ENCODE measurements at regions not wholly inside any gene's neighbourhood (a gene's known extent, or its start where the extent isn't known, plus 50 kb on each side); places are given as distances from the start of the nearest gene placed in this dataset.

- Histone ChIP-seq H3K9ac (ENCODE audit: low read length) (no peak overlapping the region), H3K27me3 (ENCODE audit: low read depth, low read length) (no peaks in the 10 kb centered on the region), H2AFZ (ENCODE audit: low read depth, low read length) (no peak overlapping the region), H3K27ac (ENCODE audit: low read length) (no peak overlapping the region), H3K4me2 (ENCODE audit: low read length) (no peak overlapping the region), H3K36me3 (replicated peaks; ENCODE audit: low read depth, low read length) (no peaks in the 10 kb centered on the region), H3K4me1 (ENCODE audit: low read length) (peaks cover 5% of the 10 kb centered on the region; the same call in 1 of the 2 replicates), H3K4me3 (ENCODE audit: low read length) (no peak overlapping the region), H3K79me2 (ENCODE audit: low read length) (no peaks in the 10 kb centered on the region), H4K20me1 (ENCODE audit: insufficient read depth, low read length) (no peaks in the 10 kb centered on the region), H3K9me3 (ENCODE audit: insufficient read depth, low read length) (0 out of 2 replicates have a peak, but pooled peaks cover 3% of the 10 kb centered on the region)
- no peak for TF ChIP-seq CTCF (IDR thresholded peaks at IDR 0.05; ENCODE audit: low read depth, low read length)
- TF ChIP-seq EZH2phosphoT487 (IDR thresholded peaks at IDR 0.05; ENCODE audit: low read depth) = no peak
Observed at GRCh38 chr12:83196694-83197350, 510.1 kb downstream of the TMTC2 start.

- no peaks in the 10 kb centered on the region for H4K20me1 ChIP-seq (ENCODE audit: insufficient read depth, low read length)
- H3K9me3 ChIP-seq (ENCODE audit: insufficient read depth, low read length) = 0 out of 2 replicates have a peak, but pooled peaks cover 3% of the 10 kb centered on the region
- no peak overlapping the region for H2AFZ ChIP-seq (ENCODE audit: low read depth, low read length)
Observed at GRCh38 chr12:83190631-83191390, 504.1 kb downstream of the TMTC2 start.

GRCh38 chr12:83186419-83186818 lies 499.7 kb downstream of the TMTC2 start:
- Histone ChIP-seq H3K9ac (ENCODE audit: low read length) (no peak overlapping the region), H3K27me3 (ENCODE audit: low read depth, low read length) (no peaks in the 10 kb centered on the region), H2AFZ (ENCODE audit: low read depth, low read length) (no peak overlapping the region), H3K9me3 (ENCODE audit: insufficient read depth, low read length) (no peaks in the 10 kb centered on the region), H4K20me1 (ENCODE audit: insufficient read depth, low read length) (no peaks in the 10 kb centered on the region), H3K4me3 (ENCODE audit: low read length) (no peak overlapping the region), H3K4me1 (ENCODE audit: low read length) (no peaks in the 10 kb centered on the region), H3K36me3 (replicated peaks; ENCODE audit: low read depth, low read length) (no peaks in the 10 kb centered on the region), H3K79me2 (ENCODE audit: low read length) (no peaks in the 10 kb centered on the region), H3K27ac (ENCODE audit: low read length) (no peak overlapping the region), H3K4me2 (ENCODE audit: low read length) (no peak overlapping the region)
- TF ChIP-seq EZH2phosphoT487 (IDR thresholded peaks at IDR 0.05; ENCODE audit: low read depth) (no peak), CTCF (IDR thresholded peaks at IDR 0.05; ENCODE audit: low read depth, low read length) (no peak)

More at GRCh38 chr12:83190631-83191390, 504.1 kb downstream of the TMTC2 start:
- no peak overlapping the region for H3K9ac ChIP-seq (ENCODE audit: low read length)
- no peaks in the 10 kb centered on the region for H3K27me3 ChIP-seq (ENCODE audit: low read depth, low read length)
- no peaks in the 10 kb centered on the region for H3K79me2 ChIP-seq (ENCODE audit: low read length)
- H3K27ac ChIP-seq (ENCODE audit: low read length) = no peak overlapping the region
- H3K4me1 ChIP-seq (ENCODE audit: low read length) = no peaks in the 10 kb centered on the region
- no peak overlapping the region for H3K4me3 ChIP-seq (ENCODE audit: low read length)
- no peaks in the 10 kb centered on the region for H3K36me3 ChIP-seq (replicated peaks; ENCODE audit: low read depth, low read length)
- H3K4me2 ChIP-seq (ENCODE audit: low read length) = no peak overlapping the region
- TF ChIP-seq EZH2phosphoT487 (IDR thresholded peaks at IDR 0.05; ENCODE audit: low read depth) = no peak
- TF ChIP-seq CTCF (IDR thresholded peaks at IDR 0.05; ENCODE audit: low read depth, low read length) = no peak

GRCh38 chr12:83185241-83185640 lies 498.5 kb downstream of the TMTC2 start:
- Histone ChIP-seq H3K27me3 (ENCODE audit: low read depth, low read length) (no peaks in the 10 kb centered on the region), H3K4me3 (ENCODE audit: low read length) (no peak overlapping the region), H4K20me1 (ENCODE audit: insufficient read depth, low read length) (no peaks in the 10 kb centered on the region), H3K4me1 (ENCODE audit: low read length) (no peaks in the 10 kb centered on the region), H3K27ac (ENCODE audit: low read length) (no peak overlapping the region), H3K79me2 (ENCODE audit: low read length) (no peaks in the 10 kb centered on the region), H3K36me3 (replicated peaks; ENCODE audit: low read depth, low read length) (no peaks in the 10 kb centered on the region), H2AFZ (ENCODE audit: low read depth, low read length) (no peak overlapping the region), H3K4me2 (ENCODE audit: low read length) (no peak overlapping the region), H3K9me3 (ENCODE audit: insufficient read depth, low read length) (no peaks in the 10 kb centered on the region), H3K9ac (ENCODE audit: low read length) (no peak overlapping the region)
- TF ChIP-seq CTCF (IDR thresholded peaks at IDR 0.05; ENCODE audit: low read depth, low read length) (no peak), EZH2phosphoT487 (IDR thresholded peaks at IDR 0.05; ENCODE audit: low read depth) (no peak)
